Endothelial cell of umbilical vein (primary cell): ENCODE measurements at regions not wholly inside any gene's neighbourhood (a gene's known extent, or its start where the extent isn't known, plus 50 kb on each side); places are given as distances from the start of the nearest gene placed in this dataset.

Source experiments
- BruUV-seq: library from RNA; stranded (reverse); fragments of 400-500 nt; replicated peaks from 2 replicates; lab custom pipeline; 2021; lab: Mats Ljungman, UMichigan
- CTCF ChIA-PET: fragments of 300-600, 350-600 bp; sonication (Branson Sonifier 250); formaldehyde crosslinking; loops from one replicate; lab custom pipeline; 2021; ENCODE audit warnings: antibody characterized with exemption, inconsistent platforms; lab: Charles Lee
- POLR2A ChIA-PET: fragments of 300-600, 350-600 bp; sonication (Branson Sonifier 250); formaldehyde crosslinking; loops from one replicate; lab custom pipeline; 2021; ENCODE audit warnings: antibody characterized with exemption, inconsistent platforms; lab: Charles Lee
- DNase-seq: peaks from one replicate; pipeline ENCODE4 v3.0.0-alpha.2; 2011; ENCODE audit warnings: low read depth, low spot score
- FAIRE-seq: peaks from 2 replicates; lab custom pipeline; 2011; peaks lifted over from hg19 to GRCh38; lab: Jason Lieb, UNC
- H2AFZ ChIP-seq: 2 replicates; pipeline ENCODE4 v1.6.0; 2012; ENCODE audit warnings: low read depth, low read length, control low read depth, inconsistent platforms
- H3K27ac ChIP-seq: 2 replicates; pipeline ENCODE4 v1.5.1; 2011; ENCODE audit warnings: low read depth, mild to moderate bottlenecking, control low read depth, low read length, moderate library complexity; ENCODE audit not compliant: insufficient read depth
- H3K27me3 ChIP-seq, 2 experiments: 2 replicates each; pipeline versions ENCODE4 v1.6.0 to v1.6.1; 2011; ENCODE audit warnings: low read length in 2 of 2, mixed read lengths in 1 of 2; ENCODE audit not compliant: control insufficient read depth in 2 of 2, insufficient read depth in 2 of 2
- H3K36me3 ChIP-seq, 2 experiments: 2 replicates in 1 of 2; 3 replicates in 1 of 2; pipeline ENCODE4 v1.5.1; 2011; ENCODE audit warnings: low read length in 2 of 2, mild to moderate bottlenecking in 1 of 2, moderate library complexity in 1 of 2; ENCODE audit not compliant: control insufficient read depth in 2 of 2, insufficient read depth in 2 of 2; ENCODE audit errors: extremely low read depth in 1 of 2
- H3K4me1 ChIP-seq: 3 replicates; pipeline ENCODE4 v1.5.1; 2011; ENCODE audit warnings: mild to moderate bottlenecking, low read length; ENCODE audit not compliant: control insufficient read depth, insufficient read depth; ENCODE audit errors: extremely low read depth
- H3K4me2 ChIP-seq: 2 replicates; pipeline ENCODE4 v1.6.1; 2011; ENCODE audit warnings: low read length, control low read depth, mixed read lengths; ENCODE audit not compliant: insufficient read depth
- H3K4me3 ChIP-seq, 3 experiments: fragments of 200-600 bp in 1 of 3; sonication (generic), shearing (Covaris generic) in 1 of 3; replicated peaks in 1 of 3; 2 replicates each; pipeline ENCODE4 v1.5.1; 2011 to 2016; ENCODE audit warnings: control low read depth in 3 of 3, low read length in 3 of 3, mild to moderate bottlenecking in 2 of 3, inconsistent platforms in 1 of 3, low read depth in 1 of 3, moderate library complexity in 1 of 3; ENCODE audit not compliant: insufficient read depth in 1 of 3
- H3K79me2 ChIP-seq: 2 replicates; pipeline ENCODE4 v1.6.0; 2012; ENCODE audit warnings: low read length, inconsistent platforms; ENCODE audit not compliant: control insufficient read depth, insufficient read depth
- H3K9ac ChIP-seq: replicated peaks from 2 replicates; pipeline ENCODE3; 2011; ENCODE audit warnings: low read length, control low read depth; ENCODE audit not compliant: insufficient read depth; ENCODE audit errors: extremely low read depth
- H3K9me1 ChIP-seq: replicated peaks from 3 replicates; pipeline ENCODE4 v1.6.0; 2011; ENCODE audit warnings: mild to moderate bottlenecking, low read length; ENCODE audit not compliant: control insufficient read depth, insufficient read depth; ENCODE audit errors: extremely low read depth
- H3K9me3 ChIP-seq: replicated peaks from 2 replicates; pipeline ENCODE4 v1.5.1; 2012; ENCODE audit warnings: low read length, inconsistent platforms; ENCODE audit not compliant: control insufficient read depth, insufficient read depth
- H4K20me1 ChIP-seq: replicated peaks from 2 replicates; pipeline ENCODE3; 2011; ENCODE audit warnings: mild to moderate bottlenecking, low read length; ENCODE audit not compliant: control insufficient read depth, insufficient read depth; ENCODE audit errors: extremely low read depth
- CTCF ChIP-seq, 2 donors: IDR thresholded peaks; 1 replicate in 1 of 2; 2 replicates in 1 of 2; pipeline ENCODE4 v1.5.1; 2011; ENCODE audit warnings: low read length in 2 of 2, mild to moderate bottlenecking in 2 of 2, moderate library complexity in 2 of 2, control low read depth in 1 of 2, inconsistent platforms in 1 of 2, low read depth in 1 of 2; ENCODE audit not compliant: insufficient read depth in 1 of 2; ENCODE audit errors: extremely low read depth in 1 of 2
- EZH2 ChIP-seq: IDR thresholded peaks from 2 replicates; pipeline ENCODE4 v1.6.1; 2012; ENCODE audit warnings: borderline replicate concordance, low read depth, mild to moderate bottlenecking, moderate library complexity, low read length, inconsistent platforms; ENCODE audit not compliant: severe bottlenecking
- FOS ChIP-seq: IDR thresholded peaks from 2 replicates; pipeline ENCODE4 v1.6.1; 2011; ENCODE audit warnings: mild to moderate bottlenecking, low read length, moderate library complexity, borderline replicate concordance; ENCODE audit not compliant: insufficient read depth
- GATA2 ChIP-seq: IDR thresholded peaks from 2 replicates; pipeline ENCODE4 v1.7.0; 2011; ENCODE audit warnings: low read depth, mild to moderate bottlenecking, moderate library complexity, mixed read lengths, low read length; ENCODE audit not compliant: insufficient read length, insufficient read depth
- JUN ChIP-seq: IDR thresholded peaks from 2 replicates; pipeline ENCODE4 v1.6.1; 2011; ENCODE audit warnings: borderline replicate concordance, low read depth; ENCODE audit not compliant: insufficient read length, insufficient read depth
- MAX ChIP-seq: IDR thresholded peaks from 2 replicates; pipeline ENCODE4 v1.6.1; 2011; ENCODE audit not compliant: insufficient read depth, insufficient read length
- MYC ChIP-seq: IDR thresholded peaks from one replicate; pipeline ENCODE4 v1.6.1; 2011; ENCODE audit warnings: mild to moderate bottlenecking, low read depth, low read length
- POLR2A ChIP-seq: IDR thresholded peaks from 2 replicates; pipeline ENCODE4 v1.6.1; 2012; ENCODE audit warnings: low read depth, mild to moderate bottlenecking, control low read depth, low read length
- POLR2AphosphoS5 ChIP-seq: IDR thresholded peaks from 2 replicates; pipeline ENCODE4 v1.6.1; 2012; ENCODE audit warnings: low read depth, mild to moderate bottlenecking, control low read depth, low read length, moderate library complexity; ENCODE audit not compliant: insufficient read depth
- dilution Hi-C: fragments of 300-500 bp; cut with MboI; formaldehyde crosslinking; loops from one replicate; pipeline ENCODE4 v1.15.0; 2019; ENCODE audit warnings: low sequenced_read_pairs; ENCODE audit not compliant: extremely low pct_ligation_motif_present
- intact Hi-C: fragments of 100-400 bp; cut with micrococcal nuclease; formaldehyde crosslinking; loops from one replicate; pipeline ENCODE4 v1.10.0; 2022

GRCh38 chr13:28579736-28580135 is 79.2 kb upstream of the POMP start:
- H2AFZ ChIP-seq, result no peak overlapping the region
- no peak overlapping the region for H3K27ac ChIP-seq
- dilution Hi-C loops, result no loop called here
- peak; percentile 18 for DNase-seq
- peaks cover 6% of the 10 kb centered on the region for H3K4me1 ChIP-seq
- H4K20me1 ChIP-seq, result no peaks in the 10 kb centered on the region
- POLR2A ChIA-PET, result no interaction called here
- no peak overlapping the region for H3K4me3 ChIP-seq
- H3K36me3 ChIP-seq, result no peaks in the 10 kb centered on the region
- no peak overlapping the region for H3K9ac ChIP-seq
- no peaks in the 10 kb centered on the region for H3K9me3 ChIP-seq
- no peak for FAIRE-seq
- TF ChIP-seq MYC, result no peak
- TF ChIP-seq JUN, result no peak
- TF ChIP-seq FOS, result no peak
- TF ChIP-seq MAX, result no peak
- no peak for TF ChIP-seq GATA2
- no peaks in the 10 kb centered on the region for H3K27me3 ChIP-seq
- H3K79me2 ChIP-seq, result no peaks in the 10 kb centered on the region
- no TSS peak for BruUV-seq
- intact Hi-C loops, result no loop called here
- H3K9me1 ChIP-seq, result no peaks in the 10 kb centered on the region
- CTCF ChIA-PET, result no interaction called here
- H3K4me2 ChIP-seq, result no peak overlapping the region

GRCh38 chr13:28579322-28579721 is 79.6 kb upstream of the POMP start:
- Histone ChIP-seq H3K4me3 (no peak overlapping the region), H3K27ac (no peak overlapping the region), H2AFZ (no peak overlapping the region), H3K4me1 (peaks cover 8% of the 10 kb centered on the region), H4K20me1 (no peaks in the 10 kb centered on the region), H3K9me1 (no peaks in the 10 kb centered on the region), H3K9me3 (no peaks in the 10 kb centered on the region), H3K79me2 (no peaks in the 10 kb centered on the region), H3K36me3 (no peaks in the 10 kb centered on the region), H3K27me3 (no peaks in the 10 kb centered on the region), H3K4me2 (no peak overlapping the region), H3K9ac (no peak overlapping the region)
- ChIA-PET CTCF (no interaction called here), POLR2A (no interaction called here)
- dilution Hi-C loops, result no loop called here
- intact Hi-C loops, result no loop called here
- DNase-seq, result no peak
- BruUV-seq, result no TSS peak
- no peak for TF ChIP-seq EZH2
- no peak for TF ChIP-seq POLR2AphosphoS5
- TF ChIP-seq FOS, result no peak
- no peak for TF ChIP-seq GATA2
- TF ChIP-seq CTCF (IDR thresholded peaks at IDR 0.05; ENCODE audit: extremely low read depth in 1 of 2, insufficient read depth in 1 of 2, low read depth in 1 of 2, low read length in 2 of 2), result no peak
- TF ChIP-seq MYC, result no peak
- TF ChIP-seq JUN, result no peak
- no peak for TF ChIP-seq MAX
- no peak for TF ChIP-seq POLR2A
- FAIRE-seq, result no peak
